ENCODE measurements at regions not wholly inside any gene's neighbourhood (a gene's known extent, or its start where the extent isn't known, plus 50 kb on each side); places are given as distances from the start of the nearest gene placed in this dataset.
"Not testable (repeated sequence)": the region's sequence is repeated elsewhere in the genome, so short reads cannot be mapped to it uniquely, and the experiment has no call there.

DNA sequence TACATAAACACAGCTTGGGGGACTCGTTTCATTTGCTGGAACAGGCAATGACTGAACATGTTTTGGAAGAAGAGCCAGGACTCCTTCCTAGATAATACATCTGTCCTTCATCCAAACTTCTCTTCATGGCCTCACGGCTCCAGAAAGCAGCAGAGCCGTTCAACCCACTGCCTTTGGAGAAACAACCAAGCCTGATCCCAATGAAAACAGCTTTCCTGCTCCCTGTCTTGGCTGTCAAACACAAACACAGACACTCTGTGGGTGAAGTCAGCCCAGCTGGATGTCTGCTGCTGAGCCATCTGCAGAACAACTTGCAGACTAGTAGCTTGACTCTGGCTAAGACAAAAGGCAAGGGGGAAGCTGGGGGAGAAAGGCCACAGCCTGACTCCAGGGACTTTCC lies 345.1 kb upstream of the PSMD7 start:
- H4K91ac ChIP-seq (ENCODE audit: low read length): no peak overlapping the region
- peak overlapping the region; percentile 21 for H3K9ac ChIP-seq (ENCODE audit: low read length)
- no peak for DNase-seq
- WGBS: 45% methylated on average over 3 of the region's 3 CpGs
- no peak overlapping the region for H3K4me2 ChIP-seq (ENCODE audit: low read length, poor library complexity, severe bottlenecking)
- no peak overlapping the region for H3K18ac ChIP-seq (ENCODE audit: low read depth in 1 of 2, low read length in 2 of 2)
- H3K9me3 ChIP-seq (ENCODE audit: control insufficient read depth, low read length): no peaks in the 10 kb centered on the region
- H2AK5ac ChIP-seq (ENCODE audit: low read length, severe bottlenecking): no peak overlapping the region
- H2BK12ac ChIP-seq (ENCODE audit: low read length in 2 of 2): no peak overlapping the region
- no peaks in the 10 kb centered on the region for H3K4me1 ChIP-seq (ENCODE audit: control insufficient read depth, insufficient read depth, low read depth, low read length)
- H3K4me3 ChIP-seq (ENCODE audit: insufficient read depth in 1 of 2, low read depth in 1 of 2, low read length in 2 of 2): no peak overlapping the region
- peaks cover 0 to 7% of the 10 kb centered on the region in 2 experiments for H3K27me3 ChIP-seq (ENCODE audit: control insufficient read depth in 1 of 2, insufficient read depth in 1 of 2, low read length in 2 of 2)
- no peak overlapping the region for H3K4ac ChIP-seq (ENCODE audit: low read depth in 1 of 2, low read length in 2 of 2)
- H3K79me1 ChIP-seq (replicated peaks; ENCODE audit: low read length, poor library complexity, severe bottlenecking): no peaks in the 10 kb centered on the region
- H2BK120ac ChIP-seq (ENCODE audit: low read depth, low read length): no peak overlapping the region
- no peak overlapping the region for H4K8ac ChIP-seq (ENCODE audit: low read length)
- no peak overlapping the region for H2BK15ac ChIP-seq (ENCODE audit: low read depth, poor library complexity, severe bottlenecking)
- no peak overlapping the region for H2BK5ac ChIP-seq (ENCODE audit: low read depth, low read length, poor library complexity, severe bottlenecking)
- H3K14ac ChIP-seq (ENCODE audit: low read length in 2 of 2): no peak overlapping the region
- no peaks in the 10 kb centered on the region for H3K36me3 ChIP-seq (ENCODE audit: control insufficient read depth in 1 of 2, insufficient read depth in 2 of 2, low read depth in 1 of 2, low read length in 2 of 2)
- no peak overlapping the region for H2AFZ ChIP-seq (ENCODE audit: low read depth, low read length)
- H3K27ac ChIP-seq (ENCODE audit: low read length, poor library complexity, severe bottlenecking): no peak overlapping the region
- no peak overlapping the region for H3K23ac ChIP-seq (ENCODE audit: low read length in 2 of 2)

DNA sequence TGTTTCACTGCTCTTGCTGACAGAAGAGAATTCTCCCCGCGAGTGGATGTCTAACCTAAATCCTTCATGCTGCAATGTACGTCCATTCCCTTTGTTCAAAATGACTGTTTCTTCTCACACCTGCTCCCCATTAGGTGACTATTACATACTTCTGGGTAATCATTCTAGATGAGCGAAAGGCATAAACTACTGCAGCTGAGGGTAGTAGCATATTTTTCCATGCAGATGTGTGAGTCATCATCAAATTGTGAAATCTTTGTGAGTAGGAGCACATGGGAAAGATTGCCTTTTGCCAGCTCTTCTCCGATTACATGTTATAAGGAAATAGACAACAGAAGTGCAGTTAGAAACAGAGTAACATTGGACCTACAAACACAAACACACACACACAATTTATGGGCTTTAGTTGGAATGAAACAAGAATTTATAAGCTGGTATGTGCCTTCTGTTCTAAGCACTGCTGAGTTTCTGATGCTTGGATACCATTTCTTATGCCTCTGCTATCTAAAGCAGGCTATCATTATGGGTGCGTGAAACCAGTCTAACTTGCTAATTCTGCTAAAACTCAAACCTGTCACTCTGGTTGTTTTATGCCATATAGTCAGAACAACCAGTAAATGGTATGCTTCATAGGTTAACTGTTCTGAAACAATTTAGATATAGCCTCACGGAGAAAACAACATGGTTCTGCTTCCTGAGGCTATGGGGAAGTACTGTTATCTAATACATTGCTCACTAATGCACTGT lies 346.9 kb upstream of the PSMD7 start:
- peak overlapping the region in 1 of 2 experiments; percentile 61 for H3K4me3 ChIP-seq (ENCODE audit: insufficient read depth in 1 of 2, low read depth in 1 of 2, low read length in 2 of 2)
- no peaks in the 10 kb centered on the region for H3K9me3 ChIP-seq (ENCODE audit: control insufficient read depth, low read length)
- no peak overlapping the region for H2BK15ac ChIP-seq (ENCODE audit: low read depth, poor library complexity, severe bottlenecking)
- no peaks in the 10 kb centered on the region for H3K79me1 ChIP-seq (replicated peaks; ENCODE audit: low read length, poor library complexity, severe bottlenecking)
- H3K14ac ChIP-seq (ENCODE audit: low read length in 2 of 2): no peak overlapping the region
- H3K36me3 ChIP-seq (ENCODE audit: control insufficient read depth in 1 of 2, insufficient read depth in 2 of 2, low read depth in 1 of 2, low read length in 2 of 2): no peaks in the 10 kb centered on the region
- H3K23ac ChIP-seq (ENCODE audit: low read length in 2 of 2): no peak overlapping the region
- H2BK12ac ChIP-seq (ENCODE audit: low read length in 2 of 2): no peak overlapping the region
- H3K4ac ChIP-seq (ENCODE audit: low read depth in 1 of 2, low read length in 2 of 2): no peak overlapping the region
- H4K91ac ChIP-seq (ENCODE audit: low read length): no peak overlapping the region
- peaks cover 0 to 7% of the 10 kb centered on the region in 2 experiments for H3K27me3 ChIP-seq (ENCODE audit: control insufficient read depth in 1 of 2, insufficient read depth in 1 of 2, low read length in 2 of 2)
- no peak overlapping the region for H4K8ac ChIP-seq (ENCODE audit: low read length)
- no peak overlapping the region for H2BK120ac ChIP-seq (ENCODE audit: low read depth, low read length)
- DNase-seq: peak; percentile 6
- H3K9ac ChIP-seq (ENCODE audit: low read length): peak overlapping the region; percentile 57
- 85% methylated on average over 5 of the region's 7 CpGs for WGBS
- H3K4me2 ChIP-seq (ENCODE audit: low read length, poor library complexity, severe bottlenecking): no peak overlapping the region
- no peak overlapping the region for H3K18ac ChIP-seq (ENCODE audit: low read depth in 1 of 2, low read length in 2 of 2)
- no peak overlapping the region for H3K27ac ChIP-seq (ENCODE audit: low read length, poor library complexity, severe bottlenecking)
- no peak overlapping the region for H2AK5ac ChIP-seq (ENCODE audit: low read length, severe bottlenecking)
- no peaks in the 10 kb centered on the region for H3K4me1 ChIP-seq (ENCODE audit: control insufficient read depth, insufficient read depth, low read depth, low read length)
- H2AFZ ChIP-seq (ENCODE audit: low read depth, low read length): no peak overlapping the region
- H2BK5ac ChIP-seq (ENCODE audit: low read depth, low read length, poor library complexity, severe bottlenecking): no peak overlapping the region

DNA sequence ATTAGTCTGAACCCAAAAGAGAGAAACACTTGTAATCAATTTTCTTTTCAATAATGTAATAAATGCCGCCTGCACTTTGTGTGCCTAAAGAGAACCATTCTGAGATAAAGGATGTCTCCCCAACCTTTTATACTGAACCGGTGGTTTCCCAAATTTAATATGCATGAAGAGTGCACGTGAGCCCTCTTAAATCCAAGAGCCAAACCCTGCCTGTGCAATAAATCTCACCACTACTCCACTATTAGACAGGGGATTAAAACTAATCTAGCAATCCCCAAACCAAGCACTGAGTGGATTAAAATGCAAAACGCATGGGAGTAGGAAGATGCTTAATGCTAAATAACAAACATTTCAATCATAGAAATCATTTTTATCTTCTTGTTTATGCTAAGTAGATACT lies 351.0 kb upstream of the PSMD7 start:
- no peak overlapping the region for H3K27ac ChIP-seq (ENCODE audit: low read length, poor library complexity, severe bottlenecking)
- no peak overlapping the region for H3K4me2 ChIP-seq (ENCODE audit: low read length, poor library complexity, severe bottlenecking)
- no peak overlapping the region for H3K4me3 ChIP-seq (ENCODE audit: insufficient read depth in 1 of 2, low read depth in 1 of 2, low read length in 2 of 2)
- no peak overlapping the region for H3K4ac ChIP-seq (ENCODE audit: low read depth in 1 of 2, low read length in 2 of 2)
- H3K4me1 ChIP-seq (ENCODE audit: control insufficient read depth, insufficient read depth, low read depth, low read length): no peaks in the 10 kb centered on the region
- no peak for DNase-seq
- no peak overlapping the region for H4K91ac ChIP-seq (ENCODE audit: low read length)
- H3K79me1 ChIP-seq (replicated peaks; ENCODE audit: low read length, poor library complexity, severe bottlenecking): no peaks in the 10 kb centered on the region
- no peak overlapping the region for H3K14ac ChIP-seq (ENCODE audit: low read length in 2 of 2)
- no peak overlapping the region for H2BK120ac ChIP-seq (ENCODE audit: low read depth, low read length)
- H3K23ac ChIP-seq (ENCODE audit: low read length in 2 of 2): no peak overlapping the region
- no peak overlapping the region for H4K8ac ChIP-seq (ENCODE audit: low read length)
- no peak overlapping the region for H2AFZ ChIP-seq (ENCODE audit: low read depth, low read length)
- no peak overlapping the region for H2AK5ac ChIP-seq (ENCODE audit: low read length, severe bottlenecking)
- no peaks in the 10 kb centered on the region for H3K27me3 ChIP-seq (ENCODE audit: control insufficient read depth in 1 of 2, insufficient read depth in 1 of 2, low read length in 2 of 2)
- no peaks in the 10 kb centered on the region for H3K9me3 ChIP-seq (ENCODE audit: control insufficient read depth, low read length)
- H2BK15ac ChIP-seq (ENCODE audit: low read depth, poor library complexity, severe bottlenecking): no peak overlapping the region
- H3K36me3 ChIP-seq (ENCODE audit: control insufficient read depth in 1 of 2, insufficient read depth in 2 of 2, low read depth in 1 of 2, low read length in 2 of 2): no peaks in the 10 kb centered on the region
- H3K9ac ChIP-seq (ENCODE audit: low read length): no peak overlapping the region
- no peak overlapping the region for H2BK12ac ChIP-seq (ENCODE audit: low read length in 2 of 2)
- 56% methylated on average over 3 of the region's 4 CpGs for WGBS
- H3K18ac ChIP-seq (ENCODE audit: low read depth in 1 of 2, low read length in 2 of 2): no peak overlapping the region
- H2BK5ac ChIP-seq (ENCODE audit: low read depth, low read length, poor library complexity, severe bottlenecking): no peak overlapping the region

DNA sequence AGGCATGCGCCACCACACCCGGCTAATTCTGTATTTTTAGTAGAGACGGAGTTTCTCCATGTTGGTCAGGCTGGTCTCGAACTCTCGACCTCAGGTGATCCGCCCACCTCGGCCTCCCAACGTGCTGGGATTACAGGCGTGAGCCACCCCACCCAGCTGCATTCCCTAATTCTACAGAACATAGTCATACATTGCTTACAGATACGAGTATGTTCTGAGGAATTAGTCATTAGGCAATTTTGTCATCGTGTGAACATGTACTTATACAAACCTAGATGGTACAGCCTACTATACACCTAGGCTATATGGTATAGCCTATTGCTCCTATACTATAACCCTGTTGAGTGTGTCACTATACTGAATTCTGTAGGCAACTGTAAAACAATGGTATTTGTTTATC lies 353.4 kb upstream of the PSMD7 start:
- H3K9me3 ChIP-seq (ENCODE audit: control insufficient read depth, low read length); H4K91ac ChIP-seq (ENCODE audit: low read length); DNase-seq; H2AK5ac ChIP-seq (ENCODE audit: low read length, severe bottlenecking); H3K14ac ChIP-seq (ENCODE audit: low read length in 2 of 2); H2BK120ac ChIP-seq (ENCODE audit: low read depth, low read length); H2BK15ac ChIP-seq (ENCODE audit: low read depth, poor library complexity, severe bottlenecking); H3K23ac ChIP-seq (ENCODE audit: low read length in 2 of 2); H3K27ac ChIP-seq (ENCODE audit: low read length, poor library complexity, severe bottlenecking); H3K27me3 ChIP-seq (ENCODE audit: control insufficient read depth in 1 of 2, insufficient read depth in 1 of 2, low read length in 2 of 2); H3K18ac ChIP-seq (ENCODE audit: low read depth in 1 of 2, low read length in 2 of 2); H4K8ac ChIP-seq (ENCODE audit: low read length); H3K4me2 ChIP-seq (ENCODE audit: low read length, poor library complexity, severe bottlenecking); H2BK12ac ChIP-seq (ENCODE audit: low read length in 2 of 2); H2AFZ ChIP-seq (ENCODE audit: low read depth, low read length); H3K36me3 ChIP-seq (ENCODE audit: control insufficient read depth in 1 of 2, insufficient read depth in 2 of 2, low read depth in 1 of 2, low read length in 2 of 2); H3K4ac ChIP-seq (ENCODE audit: low read depth in 1 of 2, low read length in 2 of 2); H3K9ac ChIP-seq (ENCODE audit: low read length); H3K4me3 ChIP-seq (ENCODE audit: insufficient read depth in 1 of 2, low read depth in 1 of 2, low read length in 2 of 2); H2BK5ac ChIP-seq (ENCODE audit: low read depth, low read length, poor library complexity, severe bottlenecking); H3K79me1 ChIP-seq (replicated peaks; ENCODE audit: low read length, poor library complexity, severe bottlenecking); H3K4me1 ChIP-seq (ENCODE audit: control insufficient read depth, insufficient read depth, low read depth, low read length): not testable (repeated sequence)
- WGBS: 70% methylated on average over 9 of the region's 11 CpGs

All from mesenchymal stem cell (in vitro differentiated cells and primary cell).